H1 (cell line): ENCODE measurements at regions not wholly inside any gene's neighbourhood (a gene's known extent, or its start where the extent isn't known, plus 50 kb on each side); places are given as distances from the start of the nearest gene placed in this dataset.
"Not testable (repeated sequence)": the region's sequence is repeated elsewhere in the genome, so short reads cannot be mapped to it uniquely, and the experiment has no call there.

ENCODE experiments used
- CTBP2 ChIP-seq: IDR thresholded peaks from 2 replicates; pipeline ENCODE4 v1.7.0; 2011; ENCODE audit warnings: borderline replicate concordance, mild to moderate bottlenecking, moderate library complexity, mixed read lengths, low read length; ENCODE audit not compliant: insufficient read depth, insufficient read length
- CTCF ChIP-seq, 3 experiments: IDR thresholded peaks; 1 replicate in 2 of 3; 2 replicates in 1 of 3; pipeline versions ENCODE4 v1.5.1 to v1.6.1; 2011; ENCODE audit warnings: low read length in 3 of 3, mild to moderate bottlenecking in 3 of 3, inconsistent platforms in 2 of 3, low read depth in 1 of 3, moderate library complexity in 1 of 3; ENCODE audit not compliant: insufficient read depth in 1 of 3; ENCODE audit errors: control extremely low read depth in 1 of 3
- FOSL1 ChIP-seq: IDR thresholded peaks from 2 replicates; pipeline ENCODE4 v1.6.1; 2011; ENCODE audit warnings: mild to moderate bottlenecking, low read depth, low read length, moderate library complexity; ENCODE audit not compliant: insufficient read depth
- HDAC2 ChIP-seq, 2 experiments: fragments of 300-600 bp in 1 of 2; sonication (generic) in 1 of 2; IDR thresholded peaks; 2 replicates each; pipeline ENCODE4 v1.6.1; 2011 to 2012; ENCODE audit warnings: low read depth in 2 of 2, low read length in 2 of 2, mild to moderate bottlenecking in 2 of 2, moderate library complexity in 2 of 2, borderline replicate concordance in 1 of 2, inconsistent platforms in 1 of 2
- MAFK ChIP-seq: IDR thresholded peaks from 2 replicates; pipeline ENCODE4 v1.6.1; 2012; ENCODE audit warnings: low read depth, mild to moderate bottlenecking, improper control_type of control experiment, low read length
- POLR2AphosphoS5 ChIP-seq: IDR thresholded peaks from 2 replicates; pipeline ENCODE4 v1.6.1; 2011; ENCODE audit warnings: low read depth, low read length
- RNF2 ChIP-seq: fragments of 200-900, 300-1000 bp; sonication (generic); IDR thresholded peaks from 2 replicates; pipeline ENCODE4 v1.7.1; 2016; ENCODE audit warnings: borderline replicate concordance, low read depth, mild to moderate bottlenecking, antibody characterized with exemption, low read length; ENCODE audit not compliant: poor library complexity, severe bottlenecking; ENCODE audit errors: missing control alignments

DNA sequence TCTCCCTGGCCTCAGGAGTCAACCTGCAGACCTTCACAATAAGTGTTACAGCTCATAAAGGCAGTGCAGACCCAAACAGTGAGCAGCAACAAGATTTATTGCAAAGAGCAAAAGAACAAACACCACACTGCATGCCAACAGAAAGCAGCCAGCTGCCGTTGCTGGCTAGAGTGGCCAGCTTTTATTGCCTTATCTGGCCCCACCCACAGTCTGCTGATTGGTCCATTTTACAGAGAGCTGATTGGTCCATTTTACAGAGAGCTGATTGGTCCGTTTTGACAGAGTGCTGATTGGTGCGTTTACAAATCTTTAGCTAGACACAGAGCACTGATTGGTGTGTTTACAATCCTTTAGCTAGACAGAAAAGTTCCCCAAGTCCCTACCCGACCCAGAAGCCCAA, 885.9 kb upstream of the SPRY2 start:
- TF ChIP-seq CTCF (IDR thresholded peaks at IDR 0.05; ENCODE audit: control extremely low read depth in 1 of 3, insufficient read depth in 1 of 3, low read depth in 1 of 3, low read length in 3 of 3); HDAC2 (IDR thresholded peaks at IDR 0.05; ENCODE audit: borderline replicate concordance in 1 of 2, low read depth in 2 of 2, low read length in 2 of 2); MAFK; CTBP2; POLR2AphosphoS5; FOSL1; RNF2: not testable (repeated sequence)
